Adrenal gland (tissue), 5 donors: ENCODE measurements at regions not wholly inside any gene's neighbourhood (a gene's known extent, or its start where the extent isn't known, plus 50 kb on each side); places are given as distances from the start of the nearest gene placed in this dataset.

Experiments
- CTCF ChIP-seq, 6 experiments: fragments of 450-650 bp in 4 of 6; fragments of 200-600 bp in 2 of 6; sonication (generic) in 1 of 6; IDR thresholded peaks; 1 replicate in 5 of 6; 2 replicates in 1 of 6; pipeline versions ENCODE4 v1.5.1 to v1.8.0; 2016 to 2021; ENCODE audit warnings: antibody characterized with exemption in 6 of 6, mild to moderate bottlenecking in 2 of 6, moderate library complexity in 1 of 6
- POLR2A ChIP-seq, 2 donors: fragments of 450-650 bp; IDR thresholded peaks; one replicate each; pipeline ENCODE4 v1.6.1; 2017; ENCODE audit warnings: antibody characterized with exemption in 2 of 2, mild to moderate bottlenecking in 2 of 2, moderate library complexity in 1 of 2
- donor health status: DM: no; HTN: no; CAD: no.

DNA sequence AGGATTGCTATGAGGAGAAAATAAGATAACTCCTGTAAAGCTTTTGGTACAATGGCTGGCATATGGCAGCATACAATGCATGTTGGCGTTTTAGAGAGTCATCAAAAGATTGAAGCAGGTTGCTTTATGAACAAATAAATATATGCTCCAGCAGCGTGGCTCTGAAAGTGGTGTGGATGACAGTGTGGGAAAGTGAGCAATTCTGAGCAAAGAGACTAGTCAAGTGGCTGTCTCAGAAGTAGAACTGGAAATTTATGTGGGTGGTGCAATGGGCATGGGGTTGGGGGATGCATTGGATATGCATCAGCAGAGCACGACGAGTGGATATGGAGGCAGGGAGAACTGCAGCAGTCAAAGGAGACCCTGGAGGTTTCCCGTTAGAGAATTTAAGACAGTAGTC, 66.2 kb upstream of the PHACTR2 start:
- TF ChIP-seq CTCF (IDR thresholded peaks at IDR 0.05) (no peak), POLR2A (IDR thresholded peaks at IDR 0.05) (no peak)
